ENCODE measurements at regions not wholly inside any gene's neighbourhood (a gene's known extent, or its start where the extent isn't known, plus 50 kb on each side); places are given as distances from the start of the nearest gene placed in this dataset.

GRCh38 chr13:111502957-111503356, 182.5 kb downstream of the TEX29 start:
- no peaks in the 10 kb centered on the region for H3K4me1 Mint-ChIP-seq (ENCODE audit: low read depth)
- intact Hi-C loops (cut with micrococcal nuclease): no loop called here
- H3K4me3 Mint-ChIP-seq: no peak overlapping the region
- no peak for DNase-seq
- ATAC-seq: no peak
- H3K9me3 Mint-ChIP-seq: peaks cover 9% of the 10 kb centered on the region
- TF ChIP-seq CTCF (IDR thresholded peaks at IDR 0.05): no peak
- ChIA-PET POLR2A (interaction anchor here (0.9 kb wide), 1 partner anchor 11 kb away, joined by 3 read pairs; no protein-coding TSS in a partner anchor), CTCF (no interaction called here)
- H3K27me3 Mint-ChIP-seq: peaks cover 10% of the 10 kb centered on the region
- peaks cover 2% of the 10 kb centered on the region for H3K36me3 Mint-ChIP-seq (ENCODE audit: low read depth)
- no peak overlapping the region for H3K27ac Mint-ChIP-seq

- DNase-seq (no peak), ATAC-seq (no peak)
- Mint-ChIP-seq H3K4me1 (ENCODE audit: low read depth) (no peaks in the 10 kb centered on the region), H3K36me3 (ENCODE audit: low read depth) (peaks cover 2% of the 10 kb centered on the region), H3K9me3 (peaks cover 9% of the 10 kb centered on the region), H3K27ac (no peak overlapping the region), H3K4me3 (no peak overlapping the region), H3K27me3 (peaks cover 10% of the 10 kb centered on the region)
- TF ChIP-seq CTCF (IDR thresholded peaks at IDR 0.05): no peak
- ChIA-PET CTCF (no interaction called here), POLR2A (interaction anchor here (0.9 kb wide), 1 partner anchor 12 kb away, joined by 3 read pairs; no protein-coding TSS in a partner anchor)
- intact Hi-C loops (cut with micrococcal nuclease): no loop called here
Observed at GRCh38 chr13:111503376-111503775, 182.9 kb downstream of the TEX29 start.

GRCh38 chr13:111503905-111504695, 183.7 kb downstream of the TEX29 start:
- H3K4me3 Mint-ChIP-seq: no peak overlapping the region
- ATAC-seq (no peak), DNase-seq (no peak)
- TF ChIP-seq CTCF (IDR thresholded peaks at IDR 0.05): no peak
- peaks cover 2% of the 10 kb centered on the region for H3K36me3 Mint-ChIP-seq (ENCODE audit: low read depth)
- H3K27me3 Mint-ChIP-seq: peaks cover 10% of the 10 kb centered on the region
- ChIA-PET POLR2A (interaction anchor here (0.9 kb wide), 1 partner anchor 12 kb away, joined by 3 read pairs; no protein-coding TSS in a partner anchor), CTCF (no interaction called here)
- H3K9me3 Mint-ChIP-seq: peaks cover 9% of the 10 kb centered on the region
- no peaks in the 10 kb centered on the region for H3K4me1 Mint-ChIP-seq (ENCODE audit: low read depth)
- intact Hi-C loops (cut with micrococcal nuclease): no loop called here
- H3K27ac Mint-ChIP-seq: no peak overlapping the region

- ATAC-seq (no peak), DNase-seq (peak; percentile 12)
- ChIA-PET CTCF (no interaction called here), POLR2A (no interaction called here)
- Mint-ChIP-seq H3K9me3 (peaks cover 9% of the 10 kb centered on the region), H3K4me3 (no peak overlapping the region), H3K27ac (no peak overlapping the region), H3K36me3 (ENCODE audit: low read depth) (peaks cover 2% of the 10 kb centered on the region), H3K27me3 (peaks cover 10% of the 10 kb centered on the region), H3K4me1 (ENCODE audit: low read depth) (no peaks in the 10 kb centered on the region)
- intact Hi-C loops (cut with micrococcal nuclease): no loop called here
- TF ChIP-seq CTCF (IDR thresholded peaks at IDR 0.05): no peak
Observed at GRCh38 chr13:111505175-111505777, 184.8 kb downstream of the TEX29 start.

- DNase-seq: no peak
- Mint-ChIP-seq H3K27me3 (peaks cover 10% of the 10 kb centered on the region), H3K4me1 (ENCODE audit: low read depth) (no peaks in the 10 kb centered on the region), H3K4me3 (no peak overlapping the region), H3K9me3 (peaks cover 4% of the 10 kb centered on the region), H3K27ac (no peak overlapping the region), H3K36me3 (ENCODE audit: low read depth) (peaks cover 2% of the 10 kb centered on the region)
- ATAC-seq: no peak
- ChIA-PET POLR2A (no interaction called here), CTCF (no interaction called here)
- TF ChIP-seq CTCF (IDR thresholded peaks at IDR 0.05): no peak
- intact Hi-C loops (cut with micrococcal nuclease): no loop called here
Observed at GRCh38 chr13:111506125-111506524, 185.7 kb downstream of the TEX29 start.
